ENCODE measurements at regions not wholly inside any gene's neighbourhood (a gene's known extent, or its start where the extent isn't known, plus 50 kb on each side); places are given as distances from the start of the nearest gene placed in this dataset.

DNA sequence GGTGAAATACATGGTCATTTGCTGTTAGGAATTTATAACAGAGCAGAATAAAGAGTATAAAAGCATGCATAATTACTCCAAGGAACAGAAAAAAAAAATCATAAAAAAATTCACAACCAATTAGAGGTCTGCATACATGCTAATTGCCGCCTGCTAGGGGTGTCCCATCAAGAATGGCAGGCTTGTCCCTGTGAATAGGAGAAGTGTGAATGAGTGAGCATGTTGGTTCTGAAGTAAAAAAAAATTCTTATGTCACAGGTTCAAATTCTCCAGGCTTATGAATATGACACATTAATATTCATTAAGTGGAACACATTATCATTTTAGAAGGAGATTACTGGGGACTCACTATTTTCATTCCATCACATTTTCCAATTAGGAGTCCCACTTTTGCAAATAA, 822.7 kb downstream of the NTRK3 start:
- TF ChIP-seq YY1 (IDR thresholded peaks at IDR 0.05; ENCODE audit: extremely low read depth, insufficient replicate concordance, low read depth, low read length) (no peak), JUND (IDR thresholded peaks at IDR 0.05) (no peak), TCF7L2 (IDR thresholded peaks at IDR 0.05; ENCODE audit: borderline replicate concordance, extremely low read depth, insufficient read depth, insufficient read length) (no peak), EZH2 (IDR thresholded peaks at IDR 0.05) (no peak), RAD21 (IDR thresholded peaks at IDR 0.05; ENCODE audit: low read depth) (no peak), POLR2A (IDR thresholded peaks at IDR 0.05; ENCODE audit: borderline replicate concordance, extremely low read depth, insufficient read depth, insufficient read length) (no peak), ZNF274 (IDR thresholded peaks at IDR 0.05; ENCODE audit: low read depth, low read length) (no peak), POLR2AphosphoS5 (IDR thresholded peaks at IDR 0.05; ENCODE audit: low read depth, low read length) (no peak)
- TF ChIP-seq, protein P1, sequence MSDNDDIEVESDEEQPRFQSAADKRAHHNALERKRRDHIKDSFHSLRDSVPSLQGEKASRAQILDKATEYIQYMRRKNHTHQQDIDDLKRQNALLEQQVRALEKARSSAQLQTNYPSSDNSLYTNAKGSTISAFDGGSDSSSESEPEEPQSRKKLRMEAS (IDR thresholded peaks at IDR 0.05), result no peak
- TF ChIP-seq, protein P2, sequence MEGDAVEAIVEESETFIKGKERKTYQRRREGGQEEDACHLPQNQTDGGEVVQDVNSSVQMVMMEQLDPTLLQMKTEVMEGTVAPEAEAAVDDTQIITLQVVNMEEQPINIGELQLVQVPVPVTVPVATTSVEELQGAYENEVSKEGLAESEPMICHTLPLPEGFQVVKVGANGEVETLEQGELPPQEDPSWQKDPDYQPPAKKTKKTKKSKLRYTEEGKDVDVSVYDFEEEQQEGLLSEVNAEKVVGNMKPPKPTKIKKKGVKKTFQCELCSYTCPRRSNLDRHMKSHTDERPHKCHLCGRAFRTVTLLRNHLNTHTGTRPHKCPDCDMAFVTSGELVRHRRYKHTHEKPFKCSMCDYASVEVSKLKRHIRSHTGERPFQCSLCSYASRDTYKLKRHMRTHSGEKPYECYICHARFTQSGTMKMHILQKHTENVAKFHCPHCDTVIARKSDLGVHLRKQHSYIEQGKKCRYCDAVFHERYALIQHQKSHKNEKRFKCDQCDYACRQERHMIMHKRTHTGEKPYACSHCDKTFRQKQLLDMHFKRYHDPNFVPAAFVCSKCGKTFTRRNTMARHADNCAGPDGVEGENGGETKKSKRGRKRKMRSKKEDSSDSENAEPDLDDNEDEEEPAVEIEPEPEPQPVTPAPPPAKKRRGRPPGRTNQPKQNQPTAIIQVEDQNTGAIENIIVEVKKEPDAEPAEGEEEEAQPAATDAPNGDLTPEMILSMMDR (IDR thresholded peaks at IDR 0.05 in 2 of 3, conservative IDR thresholded peaks at IDR 0.05 in 1 of 3; ENCODE audit: borderline replicate concordance in 1 of 3, insufficient read depth in 1 of 3, low read depth in 2 of 3, low read length in 2 of 3), result no peak
- TF ChIP-seq, protein P3, sequence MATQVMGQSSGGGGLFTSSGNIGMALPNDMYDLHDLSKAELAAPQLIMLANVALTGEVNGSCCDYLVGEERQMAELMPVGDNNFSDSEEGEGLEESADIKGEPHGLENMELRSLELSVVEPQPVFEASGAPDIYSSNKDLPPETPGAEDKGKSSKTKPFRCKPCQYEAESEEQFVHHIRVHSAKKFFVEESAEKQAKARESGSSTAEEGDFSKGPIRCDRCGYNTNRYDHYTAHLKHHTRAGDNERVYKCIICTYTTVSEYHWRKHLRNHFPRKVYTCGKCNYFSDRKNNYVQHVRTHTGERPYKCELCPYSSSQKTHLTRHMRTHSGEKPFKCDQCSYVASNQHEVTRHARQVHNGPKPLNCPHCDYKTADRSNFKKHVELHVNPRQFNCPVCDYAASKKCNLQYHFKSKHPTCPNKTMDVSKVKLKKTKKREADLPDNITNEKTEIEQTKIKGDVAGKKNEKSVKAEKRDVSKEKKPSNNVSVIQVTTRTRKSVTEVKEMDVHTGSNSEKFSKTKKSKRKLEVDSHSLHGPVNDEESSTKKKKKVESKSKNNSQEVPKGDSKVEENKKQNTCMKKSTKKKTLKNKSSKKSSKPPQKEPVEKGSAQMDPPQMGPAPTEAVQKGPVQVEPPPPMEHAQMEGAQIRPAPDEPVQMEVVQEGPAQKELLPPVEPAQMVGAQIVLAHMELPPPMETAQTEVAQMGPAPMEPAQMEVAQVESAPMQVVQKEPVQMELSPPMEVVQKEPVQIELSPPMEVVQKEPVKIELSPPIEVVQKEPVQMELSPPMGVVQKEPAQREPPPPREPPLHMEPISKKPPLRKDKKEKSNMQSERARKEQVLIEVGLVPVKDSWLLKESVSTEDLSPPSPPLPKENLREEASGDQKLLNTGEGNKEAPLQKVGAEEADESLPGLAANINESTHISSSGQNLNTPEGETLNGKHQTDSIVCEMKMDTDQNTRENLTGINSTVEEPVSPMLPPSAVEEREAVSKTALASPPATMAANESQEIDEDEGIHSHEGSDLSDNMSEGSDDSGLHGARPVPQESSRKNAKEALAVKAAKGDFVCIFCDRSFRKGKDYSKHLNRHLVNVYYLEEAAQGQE (IDR thresholded peaks at IDR 0.05; ENCODE audit: low read depth), result no peak
- TF ChIP-seq, protein P4, sequence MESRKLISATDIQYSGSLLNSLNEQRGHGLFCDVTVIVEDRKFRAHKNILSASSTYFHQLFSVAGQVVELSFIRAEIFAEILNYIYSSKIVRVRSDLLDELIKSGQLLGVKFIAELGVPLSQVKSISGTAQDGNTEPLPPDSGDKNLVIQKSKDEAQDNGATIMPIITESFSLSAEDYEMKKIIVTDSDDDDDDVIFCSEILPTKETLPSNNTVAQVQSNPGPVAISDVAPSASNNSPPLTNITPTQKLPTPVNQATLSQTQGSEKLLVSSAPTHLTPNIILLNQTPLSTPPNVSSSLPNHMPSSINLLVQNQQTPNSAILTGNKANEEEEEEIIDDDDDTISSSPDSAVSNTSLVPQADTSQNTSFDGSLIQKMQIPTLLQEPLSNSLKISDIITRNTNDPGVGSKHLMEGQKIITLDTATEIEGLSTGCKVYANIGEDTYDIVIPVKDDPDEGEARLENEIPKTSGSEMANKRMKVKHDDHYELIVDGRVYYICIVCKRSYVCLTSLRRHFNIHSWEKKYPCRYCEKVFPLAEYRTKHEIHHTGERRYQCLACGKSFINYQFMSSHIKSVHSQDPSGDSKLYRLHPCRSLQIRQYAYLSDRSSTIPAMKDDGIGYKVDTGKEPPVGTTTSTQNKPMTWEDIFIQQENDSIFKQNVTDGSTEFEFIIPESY (IDR thresholded peaks at IDR 0.05; ENCODE audit: extremely low read depth, insufficient replicate concordance, low read length), result no peak
